Body of pancreas (tissue), 4 donors: ENCODE measurements at regions not wholly inside any gene's neighbourhood (a gene's known extent, or its start where the extent isn't known, plus 50 kb on each side); places are given as distances from the start of the nearest gene placed in this dataset.

ENCODE experiments used
- POLR2A ChIP-seq, 3 donors: fragments of 450-650 bp; IDR thresholded peaks; one replicate each; pipeline ENCODE4 v1.6.1; 2016; ENCODE audit warnings: antibody characterized with exemption in 3 of 3, mild to moderate bottlenecking in 2 of 3
- TF ChIP-seq, protein P1 (sequence below), 7 experiments: fragments of 450-650 bp in 4 of 7; fragments of 200-600 bp in 3 of 7; sonication (generic) in 3 of 7; IDR thresholded peaks; one replicate each; pipeline ENCODE4 v1.5.1; 2016 to 2019; ENCODE audit warnings: antibody characterized with exemption in 7 of 7

DNA sequence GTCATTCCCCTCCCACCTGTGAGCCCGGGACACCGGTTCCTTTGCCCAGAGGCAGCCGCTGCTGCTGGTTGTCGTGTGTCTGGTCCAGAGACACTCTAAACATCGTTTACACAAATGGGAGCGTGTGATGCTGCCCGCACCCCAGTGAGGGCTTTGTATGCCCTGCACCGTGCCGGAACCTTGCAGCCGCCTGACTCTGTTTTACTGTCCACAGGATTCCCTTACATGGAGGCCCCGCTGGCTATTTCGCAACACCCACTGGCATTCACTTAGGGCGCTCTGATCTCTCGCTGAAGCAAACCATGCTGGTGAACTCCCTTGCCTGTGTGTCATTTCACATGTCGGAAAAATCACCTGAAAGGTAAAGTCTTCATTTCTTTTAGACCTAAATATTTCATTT, 100.8 kb upstream of the SLC6A6 start:
- TF ChIP-seq, protein P1, sequence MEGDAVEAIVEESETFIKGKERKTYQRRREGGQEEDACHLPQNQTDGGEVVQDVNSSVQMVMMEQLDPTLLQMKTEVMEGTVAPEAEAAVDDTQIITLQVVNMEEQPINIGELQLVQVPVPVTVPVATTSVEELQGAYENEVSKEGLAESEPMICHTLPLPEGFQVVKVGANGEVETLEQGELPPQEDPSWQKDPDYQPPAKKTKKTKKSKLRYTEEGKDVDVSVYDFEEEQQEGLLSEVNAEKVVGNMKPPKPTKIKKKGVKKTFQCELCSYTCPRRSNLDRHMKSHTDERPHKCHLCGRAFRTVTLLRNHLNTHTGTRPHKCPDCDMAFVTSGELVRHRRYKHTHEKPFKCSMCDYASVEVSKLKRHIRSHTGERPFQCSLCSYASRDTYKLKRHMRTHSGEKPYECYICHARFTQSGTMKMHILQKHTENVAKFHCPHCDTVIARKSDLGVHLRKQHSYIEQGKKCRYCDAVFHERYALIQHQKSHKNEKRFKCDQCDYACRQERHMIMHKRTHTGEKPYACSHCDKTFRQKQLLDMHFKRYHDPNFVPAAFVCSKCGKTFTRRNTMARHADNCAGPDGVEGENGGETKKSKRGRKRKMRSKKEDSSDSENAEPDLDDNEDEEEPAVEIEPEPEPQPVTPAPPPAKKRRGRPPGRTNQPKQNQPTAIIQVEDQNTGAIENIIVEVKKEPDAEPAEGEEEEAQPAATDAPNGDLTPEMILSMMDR (IDR thresholded peaks at IDR 0.05) = no peak
- TF ChIP-seq POLR2A (IDR thresholded peaks at IDR 0.05) = no peak
